OCI-LY3 (cell line): ENCODE measurements at regions not wholly inside any gene's neighbourhood (a gene's known extent, or its start where the extent isn't known, plus 50 kb on each side); places are given as distances from the start of the nearest gene placed in this dataset.
"Not testable (repeated sequence)": the region's sequence is repeated elsewhere in the genome, so short reads cannot be mapped to it uniquely, and the experiment has no call there.

Experiments used
- H2AFZ ChIP-seq: fragments of 200-600, 300-600 bp; shearing (Covaris generic); 2 replicates; pipeline ENCODE4 v1.6.0; 2014; ENCODE audit warnings: antibody characterized with exemption, low read depth, low read length
- H3K27ac ChIP-seq: fragments of 200-600, 300-600 bp; sonication (generic); 2 replicates; pipeline ENCODE4 v1.5.1; 2014; ENCODE audit warnings: mild to moderate bottlenecking, low read length, moderate library complexity, mixed read lengths
- H3K27me3 ChIP-seq: fragments of 200-600, 300-600 bp; sonication (generic); 2 replicates; pipeline ENCODE4 v1.6.1; 2014; ENCODE audit warnings: low read depth, low read length, mixed read lengths
- H3K36me3 ChIP-seq: fragments of 200-600, 300-600 bp; sonication (generic); replicated peaks from 2 replicates; pipeline ENCODE3; 2014; ENCODE audit warnings: low read depth, low read length, mixed read lengths
- H3K4me1 ChIP-seq: fragments of 300-600, 200-600 bp; sonication (generic); 2 replicates; pipeline ENCODE4 v1.6.1; 2014; ENCODE audit warnings: low read length, mixed read lengths
- H3K4me2 ChIP-seq: fragments of 200-600, 300-600 bp; sonication (generic); 2 replicates; pipeline ENCODE4 v1.6.1; 2014; ENCODE audit warnings: low read length, mixed read lengths
- H3K4me3 ChIP-seq: fragments of 300-600, 200-600 bp; sonication (generic); 2 replicates; pipeline ENCODE4 v1.5.1; 2014; ENCODE audit warnings: antibody characterized with exemption, mild to moderate bottlenecking, low read length, moderate library complexity
- H3K79me2 ChIP-seq: fragments of 300-600, 200-600 bp; shearing (Covaris generic); 2 replicates; pipeline ENCODE4 v1.6.1; 2014; ENCODE audit warnings: mild to moderate bottlenecking, low read length, mixed read lengths
- H3K9ac ChIP-seq: fragments of 300-600, 200-600 bp; shearing (Covaris generic); 2 replicates; pipeline ENCODE4 v1.6.0; 2014; ENCODE audit warnings: mild to moderate bottlenecking, low read length, moderate library complexity
- H3K9me3 ChIP-seq: fragments of 200-600, 300-600 bp; shearing (Covaris generic); 2 replicates; pipeline ENCODE4 v1.6.1; 2014; ENCODE audit warnings: low read length, mixed read lengths; ENCODE audit not compliant: insufficient read depth
- H4K20me1 ChIP-seq: fragments of 200-600, 300-600 bp; sonication (generic); 2 replicates; pipeline ENCODE4 v1.6.1; 2016; ENCODE audit warnings: low read length, mixed read lengths; ENCODE audit not compliant: insufficient read depth
- CTCF ChIP-seq: fragments of 200-600, 300-600 bp; sonication (generic); IDR thresholded peaks from 2 replicates; pipeline ENCODE4 v1.5.1; 2014; ENCODE audit warnings: antibody characterized with exemption, low read length, low read depth
- EZH2phosphoT487 ChIP-seq: fragments of 200-600 bp; shearing (Covaris generic); IDR thresholded peaks from 2 replicates; pipeline ENCODE4 v1.6.1; 2018; ENCODE audit warnings: antibody characterized with exemption, mixed run types, low read depth

GRCh38 chrX:53831662-53832635 is 145.4 kb upstream of the HUWE1 start:
- Histone ChIP-seq H3K79me2 (no peaks in the 10 kb centered on the region), H4K20me1 (no peaks in the 10 kb centered on the region), H3K4me1 (peaks cover 7% of the 10 kb centered on the region; the same call in 1 of the 2 replicates), H3K4me2 (peak overlapping the region; percentile 75), H3K27me3 (no peaks in the 10 kb centered on the region), H3K27ac (no peak overlapping the region), H3K4me3 (peak overlapping the region; percentile 56), H3K9ac (peak overlapping the region; percentile 15; the same call in 1 of the 2 replicates), H3K9me3 (no peaks in the 10 kb centered on the region), H3K36me3 (no peaks in the 10 kb centered on the region), H2AFZ (peak overlapping the region; percentile 63; the same call in 1 of the 2 replicates)
- no peak for TF ChIP-seq EZH2phosphoT487
- TF ChIP-seq CTCF = peak; percentile 73

- Histone ChIP-seq H3K79me2 (no peaks in the 10 kb centered on the region), H3K9ac (no peak overlapping the region), H3K27me3 (no peaks in the 10 kb centered on the region), H3K36me3 (no peaks in the 10 kb centered on the region), H3K27ac (no peak overlapping the region), H3K9me3 (no peaks in the 10 kb centered on the region), H3K4me2 (no peak overlapping the region), H3K4me1 (no peaks in the 10 kb centered on the region), H3K4me3 (no peak overlapping the region), H4K20me1 (no peaks in the 10 kb centered on the region), H2AFZ (no peak overlapping the region)
- no peak for TF ChIP-seq CTCF
- no peak for TF ChIP-seq EZH2phosphoT487
Observed at GRCh38 chrX:53824686-53825085, 138.2 kb upstream of the HUWE1 start.

GRCh38 chrX:53818115-53818514 is 131.6 kb upstream of the HUWE1 start:
- H3K79me2 ChIP-seq, H3K9ac ChIP-seq, H3K36me3 ChIP-seq, H4K20me1 ChIP-seq, H3K27ac ChIP-seq, H3K4me1 ChIP-seq, H3K27me3 ChIP-seq, H3K9me3 ChIP-seq, H3K4me2 ChIP-seq, H3K4me3 ChIP-seq, H2AFZ ChIP-seq: not testable (repeated sequence)

GRCh38 chrX:53817548-53817947 is 131.0 kb upstream of the HUWE1 start:
- H3K4me2 ChIP-seq = no peak overlapping the region
- no peaks in the 10 kb centered on the region for H3K9me3 ChIP-seq
- H3K9ac ChIP-seq = no peak overlapping the region
- H3K27me3 ChIP-seq = no peaks in the 10 kb centered on the region
- H2AFZ ChIP-seq = no peak overlapping the region
- H4K20me1 ChIP-seq = no peaks in the 10 kb centered on the region
- H3K4me1 ChIP-seq = no peaks in the 10 kb centered on the region
- H3K79me2 ChIP-seq = no peaks in the 10 kb centered on the region
- no peak overlapping the region for H3K4me3 ChIP-seq
- no peak overlapping the region for H3K27ac ChIP-seq
- TF ChIP-seq CTCF (no peak), EZH2phosphoT487 (no peak)
- no peaks in the 10 kb centered on the region for H3K36me3 ChIP-seq
